HG03565 (cell line): ENCODE measurements at regions not wholly inside any gene's neighbourhood (a gene's known extent, or its start where the extent isn't known, plus 50 kb on each side); places are given as distances from the start of the nearest gene placed in this dataset.
"Not testable (repeated sequence)": the region's sequence is repeated elsewhere in the genome, so short reads cannot be mapped to it uniquely, and the experiment has no call there.

ENCODE experiments used
- ATAC-seq: cut with Tn5 transposase; IDR thresholded peaks from one replicate; pipeline ENCODE4 v1.9.1; 2021; ENCODE audit warnings: mild to moderate bottlenecking, moderate library complexity; ENCODE audit not compliant: unreplicated experiment

DNA sequence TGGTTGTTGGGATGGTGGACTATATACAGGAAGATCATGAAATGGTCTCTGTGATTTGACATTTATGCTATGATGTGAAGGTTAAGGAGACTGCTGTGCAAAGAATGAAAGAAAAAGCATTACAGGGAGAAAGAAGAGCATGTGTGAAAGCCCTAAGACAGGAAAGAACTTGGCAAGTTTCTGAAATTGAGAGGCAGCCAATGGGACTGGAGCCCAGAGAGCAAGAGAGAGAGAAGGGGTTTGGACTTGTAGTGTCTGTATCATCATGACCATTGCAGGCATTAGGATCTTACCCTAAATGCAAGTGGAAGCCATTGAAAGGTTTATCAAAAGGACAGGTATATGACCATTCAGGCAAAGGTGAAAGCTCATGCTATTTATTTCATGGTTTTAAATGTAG, 147.1 kb downstream of the NAA11 start:
- no peak for ATAC-seq

DNA sequence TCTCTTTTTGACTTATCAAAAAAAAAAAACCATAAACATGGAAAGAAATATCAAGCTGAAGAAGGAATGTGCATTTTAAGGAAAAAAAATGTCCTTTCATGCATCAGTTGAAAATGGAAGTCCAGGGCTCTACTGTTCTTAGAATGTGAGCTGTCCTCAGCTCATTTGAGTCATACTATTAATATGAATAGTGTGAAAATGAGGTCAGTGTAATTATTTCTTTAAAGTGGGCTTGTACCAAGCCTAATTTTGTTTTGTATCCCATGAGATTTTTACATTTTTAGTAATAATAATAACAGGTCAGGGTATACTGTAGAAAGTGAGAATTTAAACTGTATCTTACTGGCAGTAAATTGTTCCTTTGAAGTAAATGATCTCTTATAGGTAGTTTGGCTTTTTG, 148.5 kb downstream of the NAA11 start:
- peak; percentile 72 for ATAC-seq

DNA sequence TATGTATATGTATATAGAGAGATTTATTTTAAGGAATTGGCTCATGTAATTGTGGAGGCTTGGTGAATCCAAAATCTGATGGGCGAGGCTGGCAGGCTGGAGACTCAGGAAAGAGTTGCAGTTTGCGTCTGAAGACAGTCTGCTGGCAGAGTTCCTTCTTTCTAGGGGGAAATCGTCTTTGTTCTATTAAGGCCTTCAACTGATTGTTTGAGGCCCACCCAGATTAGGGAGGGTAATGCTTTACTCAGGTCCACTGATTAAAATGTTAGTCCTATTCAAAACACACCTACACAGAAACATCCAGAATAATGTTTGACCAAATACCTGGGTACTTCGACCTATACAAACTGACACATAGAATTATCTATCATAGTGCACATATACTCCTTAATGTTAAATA, 149.5 kb downstream of the NAA11 start:
- no peak for ATAC-seq

DNA sequence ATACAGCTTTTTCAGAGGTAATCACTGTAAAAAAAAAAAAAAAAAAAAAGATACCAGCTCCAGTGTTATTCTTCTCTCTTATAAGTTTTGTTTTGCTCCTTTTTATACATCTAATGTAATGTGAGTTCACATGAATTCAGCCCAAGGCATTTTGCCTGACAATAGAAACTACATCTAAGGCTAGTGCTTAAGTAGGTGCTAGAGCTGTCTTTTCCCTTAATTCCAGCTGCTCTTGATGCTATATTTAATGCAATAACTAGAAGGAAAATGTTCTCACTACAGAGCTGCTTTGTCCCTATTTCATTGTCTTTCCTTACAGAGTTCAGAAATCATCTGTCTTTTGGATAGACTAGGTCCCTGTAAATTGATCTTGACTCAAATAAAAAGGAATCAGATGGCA, 150.1 kb downstream of the NAA11 start:
- no peak for ATAC-seq

DNA sequence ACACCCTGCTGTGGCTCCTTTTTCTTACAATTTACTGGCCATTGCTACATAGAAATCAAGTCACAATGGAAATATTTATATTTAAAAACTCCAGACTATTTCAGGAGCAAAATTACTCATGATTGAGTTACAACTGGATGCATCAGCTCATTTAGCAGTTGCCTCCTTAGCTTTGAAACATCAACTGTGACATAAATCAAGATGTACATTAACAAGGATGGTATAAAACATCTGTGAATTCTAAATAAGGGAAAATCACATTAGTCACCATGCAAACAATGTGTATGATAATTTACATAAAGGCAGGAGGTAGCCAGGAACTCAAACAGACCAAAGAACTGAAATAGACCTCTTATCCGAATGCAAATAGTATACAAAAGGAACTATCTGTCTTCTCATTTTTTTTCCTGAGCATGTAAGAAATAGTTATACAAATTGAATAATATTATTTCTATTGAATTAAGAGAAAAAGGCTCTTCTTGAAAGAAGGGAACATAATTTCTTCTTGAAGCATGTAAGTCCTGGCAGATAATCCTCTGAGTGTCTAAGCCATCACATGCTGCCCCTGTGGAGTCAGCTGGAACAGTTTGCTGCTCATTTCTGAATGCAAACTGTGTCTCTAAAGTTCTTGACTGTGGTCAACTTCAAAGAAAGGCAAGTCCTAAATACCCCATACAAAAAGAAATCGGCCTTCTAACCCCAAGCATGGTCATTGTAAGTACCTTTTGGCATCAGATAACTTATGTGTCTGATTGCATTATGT, 151.2 kb downstream of the NAA11 start:
- ATAC-seq: no peak

DNA sequence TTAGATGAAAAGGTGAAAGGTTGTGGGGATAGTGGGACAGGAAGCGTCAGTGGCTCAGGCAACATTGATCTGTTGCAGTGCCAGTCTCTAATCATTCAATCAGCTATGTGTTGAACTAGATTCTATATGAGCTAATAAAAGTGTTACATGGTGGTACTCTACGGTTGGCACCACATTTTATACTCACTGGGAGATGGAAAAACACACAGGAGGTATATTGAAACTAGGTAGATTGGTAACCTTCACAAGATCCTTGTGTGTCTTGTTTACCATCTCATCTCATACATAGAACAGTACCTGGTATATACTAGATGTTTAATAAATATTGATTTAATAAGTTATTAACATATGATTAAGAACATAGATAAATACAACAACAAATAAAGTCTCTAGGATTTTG, 152.7 kb downstream of the NAA11 start:
- no peak for ATAC-seq

DNA sequence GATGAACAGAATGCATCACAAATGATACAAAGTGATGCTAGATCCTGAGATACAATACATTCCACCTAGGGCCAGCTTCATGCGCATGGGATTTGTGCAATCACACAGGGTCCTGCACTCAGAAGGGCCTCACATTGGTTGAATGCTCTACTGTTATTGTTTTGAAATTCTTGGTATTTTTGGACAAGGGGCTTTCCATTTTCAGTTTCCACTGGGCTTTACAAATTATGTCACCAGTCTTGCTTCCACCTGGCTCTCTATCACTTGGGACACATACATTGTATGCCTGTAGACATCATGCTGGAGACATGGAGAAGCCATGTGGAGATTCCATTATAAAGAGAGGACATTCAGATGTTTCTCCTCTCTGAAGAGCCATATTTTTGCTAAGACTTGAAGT, 155.8 kb downstream of the NAA11 start:
- peak; percentile 42 for ATAC-seq

DNA sequence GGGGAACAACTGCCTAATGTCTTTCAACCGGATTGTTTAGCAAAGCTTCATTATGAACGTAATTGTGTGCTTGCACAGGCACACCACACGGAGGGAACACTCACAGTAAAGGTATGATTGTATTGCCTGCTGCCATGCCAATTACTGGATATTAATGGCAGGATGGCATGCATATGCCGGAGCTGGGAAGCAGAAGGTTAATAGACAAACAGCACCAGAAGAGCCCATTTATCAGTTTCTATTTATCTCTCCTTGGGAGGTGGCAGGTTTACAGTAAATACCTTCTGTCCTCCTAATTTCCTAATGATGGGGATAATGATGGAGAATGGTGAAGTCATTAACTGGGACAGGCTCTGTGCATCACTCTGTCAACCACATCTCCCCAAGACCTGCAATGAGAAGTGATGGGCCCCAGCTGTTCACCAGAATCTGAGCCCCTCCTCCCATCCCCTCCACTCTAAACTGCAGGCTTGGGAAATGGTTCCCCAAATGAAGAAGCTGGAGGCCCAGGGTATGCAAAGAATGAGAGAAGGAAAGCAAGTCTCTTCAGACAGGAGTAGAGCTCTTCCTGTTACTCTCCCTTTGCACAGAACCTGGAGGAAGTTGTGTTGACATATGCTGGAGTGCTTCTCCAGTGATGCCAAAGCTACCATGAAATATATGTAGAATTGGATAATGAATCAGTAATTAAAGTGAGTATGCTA, 160.8 kb downstream of the NAA11 start:
- ATAC-seq: no peak

DNA sequence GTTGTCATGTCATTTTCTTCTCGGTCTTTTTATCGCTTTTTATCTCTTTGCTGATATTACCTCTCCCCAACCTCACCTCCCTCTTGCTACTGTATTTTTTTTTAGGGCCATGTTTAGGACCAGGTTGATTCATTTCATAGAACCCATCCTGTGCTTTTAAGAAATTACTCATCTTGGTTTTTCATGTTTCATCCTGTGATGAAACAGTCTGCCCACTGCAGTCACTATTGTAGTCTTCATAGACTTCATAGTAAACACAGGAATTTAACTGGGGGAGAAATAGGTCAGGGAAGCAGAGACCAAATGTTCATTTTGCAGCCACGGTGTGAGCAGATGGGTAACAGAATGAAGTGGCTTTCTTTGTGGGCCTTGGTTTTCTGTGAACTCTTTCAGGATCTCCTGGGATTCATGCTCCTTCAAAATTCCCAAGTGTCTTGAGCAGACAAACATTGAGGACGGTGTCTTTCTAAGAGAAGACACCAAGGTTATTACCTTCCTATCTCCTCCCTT, 161.8 kb downstream of the NAA11 start:
- peak; percentile 75 for ATAC-seq

DNA sequence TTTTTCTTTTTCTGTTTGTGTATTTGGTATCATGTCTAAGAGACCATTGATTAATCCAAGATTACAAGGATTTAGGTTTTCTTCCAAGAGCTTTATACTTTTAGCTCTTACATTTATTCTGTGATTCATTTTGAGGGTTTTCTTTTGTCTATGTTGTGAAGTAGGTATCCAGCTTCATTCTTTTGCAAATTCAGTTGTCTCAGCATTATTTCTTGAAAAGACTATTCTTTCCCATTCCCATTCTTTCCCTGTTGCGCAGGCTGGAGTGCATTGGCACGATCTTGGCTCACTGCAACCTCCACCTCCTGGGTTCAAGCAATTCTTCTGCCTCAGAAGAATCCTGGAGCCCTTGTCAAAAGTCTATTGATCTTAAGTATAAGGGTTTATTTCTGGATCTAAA, 164.9 kb downstream of the NAA11 start:
- ATAC-seq: no peak

DNA sequence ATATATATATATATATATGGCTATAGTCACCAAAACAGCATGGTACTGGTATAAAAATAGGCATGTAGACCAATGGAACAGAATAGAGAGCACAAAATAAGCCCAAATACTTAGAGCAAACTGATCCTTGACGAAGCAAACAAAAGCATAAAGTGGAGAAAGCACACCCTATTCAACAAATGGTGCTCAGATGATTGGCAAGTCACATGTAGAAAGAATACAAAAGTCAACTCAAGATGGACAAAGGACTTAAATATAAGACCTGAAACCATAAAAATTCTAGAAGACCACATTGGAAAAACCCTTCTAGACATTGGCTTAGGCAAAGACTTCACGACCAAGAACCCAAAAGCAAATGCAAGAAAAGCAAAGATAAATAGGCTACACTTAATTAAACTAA, 167.2 kb downstream of the NAA11 start:
- not testable (repeated sequence) for ATAC-seq

DNA sequence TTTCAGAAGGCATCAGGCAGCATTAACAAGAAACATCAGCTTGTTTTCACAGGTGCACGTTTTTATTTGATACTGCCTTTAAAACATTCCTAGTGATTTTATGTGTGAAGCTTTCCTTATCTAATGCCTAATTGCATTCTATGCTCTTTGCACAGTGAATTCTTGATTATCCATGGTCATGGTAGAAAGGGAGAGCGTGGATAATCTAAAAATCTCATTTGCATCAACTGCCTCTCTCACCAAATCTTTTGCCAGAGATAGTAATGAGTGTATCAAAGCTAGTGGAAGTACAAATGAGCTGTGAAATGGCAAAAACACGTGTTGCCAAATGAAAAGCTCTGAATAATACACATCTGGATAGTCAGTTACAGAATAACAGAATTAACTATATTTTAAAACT, 170.5 kb downstream of the NAA11 start:
- no peak for ATAC-seq

DNA sequence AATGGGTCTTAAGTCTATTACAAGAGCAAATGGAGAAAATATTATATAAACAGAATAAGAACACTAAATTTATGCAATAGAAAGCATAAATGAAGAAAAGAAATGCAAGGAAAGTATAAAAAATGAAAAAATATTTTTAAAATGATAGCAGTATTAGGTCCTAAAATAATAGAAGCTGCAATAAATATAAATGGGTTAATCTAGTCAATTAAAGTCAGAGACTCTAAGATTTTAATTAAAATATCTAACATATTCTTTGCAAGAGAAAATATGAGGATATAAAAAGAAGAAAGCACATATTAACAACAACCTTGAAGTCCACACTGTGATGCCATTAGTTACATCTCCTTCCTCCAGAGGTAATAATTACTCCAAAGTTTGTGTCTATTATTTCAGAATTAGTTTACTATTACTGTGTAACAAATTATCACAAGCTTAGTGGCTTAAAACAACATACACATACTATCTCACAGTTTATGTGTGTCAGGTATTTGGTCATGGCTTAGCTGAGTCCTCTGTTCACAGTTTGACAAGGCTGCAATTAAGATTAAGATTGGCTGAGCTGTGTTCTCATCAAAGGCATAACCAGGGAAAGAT, 174.9 kb downstream of the NAA11 start:
- no peak for ATAC-seq

DNA sequence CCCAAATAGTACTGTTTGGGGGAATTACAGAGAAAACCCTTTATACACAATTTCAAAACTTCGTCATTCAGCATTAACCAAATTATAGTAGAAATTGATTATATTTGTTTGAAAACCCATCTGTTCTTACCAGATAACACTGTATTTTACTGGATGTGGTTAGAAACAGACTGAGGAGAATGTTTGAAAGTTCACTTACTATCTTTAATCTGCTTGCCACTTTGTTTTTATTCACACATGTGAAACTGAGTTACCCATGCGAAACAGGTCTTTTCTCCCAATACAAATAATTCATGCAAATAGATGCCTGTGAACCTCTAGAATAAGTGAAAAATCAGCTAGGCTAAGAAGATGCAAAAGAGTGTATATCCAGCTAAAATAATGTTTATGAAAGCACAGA, 177.5 kb downstream of the NAA11 start:
- no peak for ATAC-seq

DNA sequence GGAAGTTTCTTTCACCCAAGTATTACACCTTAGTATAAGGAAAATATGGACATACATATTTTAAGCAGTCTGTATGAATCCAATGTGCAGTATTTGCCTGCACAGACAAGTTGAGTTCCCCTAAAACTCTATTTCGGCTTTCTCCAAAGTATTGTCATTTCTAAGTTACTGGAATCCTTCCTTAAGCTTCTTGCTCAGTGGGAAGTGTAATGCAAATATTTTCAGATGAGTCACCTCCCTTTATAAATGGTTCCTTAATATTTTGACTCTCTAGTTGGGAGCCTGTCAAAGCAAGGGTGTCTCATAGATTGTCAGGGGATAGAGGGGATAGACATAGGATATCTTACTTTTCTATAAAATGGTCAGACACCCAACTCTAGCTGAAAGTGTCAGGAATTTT, 178.6 kb downstream of the NAA11 start:
- no peak for ATAC-seq

DNA sequence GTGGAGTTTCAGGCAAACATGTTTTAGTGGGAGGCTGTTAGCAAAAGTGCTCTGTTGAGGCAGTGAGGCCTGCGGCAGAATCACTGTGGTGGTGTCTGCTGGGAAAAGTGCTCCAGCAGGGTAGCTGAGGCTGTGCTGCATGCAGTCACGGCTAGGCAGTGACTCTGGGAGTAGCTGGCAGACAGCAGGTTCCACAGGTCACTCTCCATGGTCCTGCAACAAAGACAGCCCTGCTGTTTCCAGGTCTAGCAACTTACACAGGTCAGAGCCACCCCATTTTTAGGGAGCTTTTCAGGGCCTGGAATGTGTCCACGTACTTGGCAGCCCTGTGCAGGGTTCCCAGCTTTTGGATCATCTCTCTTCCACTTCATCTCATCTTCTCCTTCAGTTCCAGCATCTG, 184.3 kb downstream of the NAA11 start:
- ATAC-seq: no peak

DNA sequence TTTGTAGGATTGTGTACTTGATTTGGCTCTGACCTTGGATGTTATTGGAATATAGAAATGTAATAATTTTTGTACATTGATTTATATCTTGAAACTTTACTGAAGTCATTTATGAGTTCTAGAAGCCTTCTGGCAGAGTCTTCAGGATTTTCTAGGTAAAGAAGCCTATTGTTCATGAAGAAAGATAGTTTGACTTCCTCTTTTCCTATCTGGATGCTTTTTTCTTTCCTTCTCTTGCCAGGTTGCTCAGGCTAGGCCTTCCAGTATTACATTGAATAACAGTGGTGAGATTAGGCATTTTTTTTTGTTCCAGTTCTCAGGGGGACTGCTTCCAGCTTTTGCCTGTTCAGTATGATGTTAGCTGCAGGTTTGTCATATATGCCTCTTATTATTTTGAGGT, 191.1 kb downstream of the NAA11 start:
- no peak for ATAC-seq

DNA sequence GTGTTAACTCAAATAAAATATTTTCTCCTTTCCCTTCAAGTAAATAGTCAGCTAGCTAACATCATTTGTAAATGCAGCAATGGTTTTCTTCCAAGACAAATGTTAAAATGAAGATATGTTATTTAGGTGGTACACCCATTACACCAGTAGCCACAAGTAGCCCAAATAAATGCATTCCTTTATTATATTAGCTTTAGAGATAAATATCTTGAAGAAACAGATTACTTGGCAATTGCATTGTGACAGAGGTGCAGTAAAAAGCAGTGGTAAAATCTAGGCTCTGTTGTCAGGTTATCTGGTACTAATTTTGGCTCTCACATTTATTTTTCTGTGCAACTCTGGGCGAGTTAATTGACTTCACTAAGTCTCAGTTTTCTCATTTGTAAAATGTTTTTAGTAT, 193.0 kb downstream of the NAA11 start:
- no peak for ATAC-seq

DNA sequence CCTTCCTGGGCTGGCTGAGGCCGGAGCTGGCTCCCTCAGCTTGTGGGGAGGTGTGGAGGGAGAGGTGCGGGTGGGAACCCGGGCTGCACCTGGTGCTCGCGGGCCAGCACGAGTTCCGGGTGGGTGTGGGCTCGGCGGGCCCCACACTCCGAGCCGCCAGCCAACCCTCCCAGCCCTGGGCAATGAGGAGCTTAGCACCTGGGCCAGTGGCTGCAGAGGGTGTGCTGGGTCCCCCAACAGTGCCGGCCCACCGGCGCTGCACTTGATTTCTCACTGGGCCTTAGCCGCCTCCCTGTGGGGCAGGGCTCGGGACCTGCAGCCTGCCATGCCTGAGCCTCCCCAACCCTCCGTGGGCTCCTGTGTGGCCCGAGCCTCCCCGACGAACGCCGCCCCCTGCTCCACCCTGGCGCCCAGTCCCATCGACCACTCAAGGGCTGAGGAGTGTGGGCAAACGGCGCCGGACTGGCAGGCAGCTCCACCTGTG, 182.7 kb upstream of the PAQR3 start:
- ATAC-seq: no peak

DNA sequence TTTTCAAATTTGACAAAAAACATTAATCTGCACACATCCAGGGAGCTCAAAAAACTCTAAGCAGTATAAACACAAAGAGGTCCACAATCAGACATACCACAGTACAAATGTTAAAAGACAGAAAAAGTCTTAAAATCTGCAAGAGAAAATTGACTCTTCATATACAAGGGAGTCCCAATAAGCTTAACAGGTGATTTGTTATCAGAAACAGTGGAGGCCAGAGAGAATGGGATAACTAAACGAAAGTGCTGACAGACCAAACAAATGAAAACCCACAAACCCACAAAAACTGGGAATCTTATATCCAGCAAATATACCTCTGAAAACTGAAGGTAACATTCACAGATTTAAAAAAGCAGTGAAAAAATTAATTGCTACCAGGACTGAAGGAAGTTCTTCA, 182.0 kb upstream of the PAQR3 start:
- no peak for ATAC-seq

DNA sequence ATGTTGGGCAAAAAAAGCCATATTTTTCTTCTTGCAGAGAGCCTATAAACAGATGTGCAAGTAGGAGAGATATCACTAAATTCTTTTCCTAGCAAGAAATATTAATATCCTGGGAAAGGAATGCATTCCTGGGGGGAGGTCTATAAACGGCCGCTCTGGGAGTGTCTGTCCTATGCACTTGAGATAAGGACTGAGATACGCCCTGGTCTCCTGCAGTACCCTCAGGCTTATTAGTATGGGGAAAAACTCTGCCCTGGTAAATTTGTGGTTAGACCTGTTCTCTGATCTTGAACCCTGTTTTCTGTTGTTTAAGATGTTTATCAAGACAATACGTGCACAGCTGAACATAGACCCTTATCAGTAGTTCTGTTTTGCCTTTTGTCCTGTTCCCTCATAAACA, 177.8 kb upstream of the PAQR3 start:
- ATAC-seq: not testable (repeated sequence)

DNA sequence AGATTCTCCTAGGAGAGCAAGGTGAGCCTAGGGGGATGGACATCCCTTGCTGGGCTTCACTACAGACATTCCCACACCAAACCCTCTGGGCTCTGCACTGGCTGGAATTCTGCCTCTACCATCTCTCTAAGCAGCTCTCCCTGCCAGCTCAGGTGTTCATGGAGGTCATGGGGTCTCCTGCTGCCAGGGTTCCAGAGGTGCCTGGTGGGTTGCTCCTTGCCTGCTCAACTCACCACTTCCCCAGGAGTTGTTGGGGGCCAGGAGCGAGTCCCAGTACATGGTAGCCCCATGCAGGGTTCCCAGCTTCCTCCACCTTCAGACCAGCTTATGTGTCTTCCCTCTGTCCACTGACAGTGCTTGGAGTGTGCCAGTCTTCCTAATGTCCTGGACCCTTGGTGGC, 167.8 kb upstream of the PAQR3 start:
- no peak for ATAC-seq
